ENCODE measurements at regions not wholly inside any gene's neighbourhood (a gene's known extent, or its start where the extent isn't known, plus 50 kb on each side); places are given as distances from the start of the nearest gene placed in this dataset.
A peak's percentile ranks its signal among the peaks of the same experiment; 100 is the strongest.
"Not testable (repeated sequence)": the region's sequence is repeated elsewhere in the genome, so short reads cannot be mapped to it uniquely, and the experiment has no call there.

DNA sequence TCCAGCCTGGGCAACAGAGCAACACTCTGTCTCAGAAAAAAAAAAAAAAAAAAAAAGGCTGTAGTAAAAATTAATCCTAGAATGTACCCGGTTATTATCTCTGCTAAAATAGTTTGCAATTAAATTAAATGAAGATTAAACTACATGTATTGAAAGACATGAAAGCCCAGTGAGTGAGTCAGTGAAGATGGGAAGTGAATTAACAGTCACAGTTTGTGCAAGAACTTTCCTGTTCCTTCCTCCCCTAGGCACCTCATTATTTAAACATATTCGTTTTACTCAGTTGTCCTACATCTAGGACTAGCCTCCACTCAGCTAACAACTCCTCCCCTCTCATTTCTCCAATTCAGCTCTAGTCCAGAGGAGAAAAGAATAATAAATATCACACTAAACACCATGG, 88.2 kb downstream of the CDRT15L2 start:
- CTCF ChIA-PET (ENCODE audit: unreplicated experiment), result not testable (repeated sequence)

DNA sequence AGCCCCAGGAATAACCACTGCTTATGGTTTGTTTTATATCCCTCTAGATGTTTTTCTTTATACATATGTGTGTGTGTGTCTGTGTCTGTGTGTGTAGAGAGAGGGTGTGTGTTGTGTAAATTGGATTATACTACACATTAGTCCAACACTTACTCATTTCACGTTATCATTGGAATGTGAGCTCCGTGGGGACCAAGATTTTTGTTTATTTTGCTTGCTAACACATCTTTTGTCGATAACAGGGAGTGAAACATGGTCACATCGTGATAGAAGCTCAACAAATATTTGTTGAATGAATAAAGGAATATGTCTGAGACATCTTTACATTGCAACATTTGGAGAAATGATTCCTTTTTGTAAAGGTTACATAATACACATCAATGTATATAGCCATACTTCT, 88.8 kb downstream of the CDRT15L2 start:
- H3K36me3 ChIP-seq (ENCODE audit: insufficient read depth, low read length); H3K9me2 ChIP-seq (ENCODE audit: insufficient read depth, low read length); H3K27ac ChIP-seq (ENCODE audit: low read depth, low read length, poor library complexity, severe bottlenecking); intact Hi-C loops (cut with micrococcal nuclease; ENCODE audit: unreplicated experiment); H2AFZ ChIP-seq (ENCODE audit: low read length); H3K4me3 ChIP-seq (ENCODE audit: low read depth, low read length, poor library complexity, severe bottlenecking); H3K9me3 ChIP-seq (ENCODE audit: low read length); CTCF ChIA-PET (ENCODE audit: unreplicated experiment); H3K4me1 ChIP-seq (ENCODE audit: insufficient read depth, low read length, poor library complexity, severe bottlenecking); H4K20me1 ChIP-seq (ENCODE audit: insufficient read depth, low read length); DNase-seq (ENCODE audit: low spot score); BruUV-seq (replicated peaks); H3K4me2 ChIP-seq (ENCODE audit: low read length); H3K79me2 ChIP-seq (ENCODE audit: insufficient read depth, low read depth, low read length): not testable (repeated sequence)
- POLR2A ChIA-PET, result interaction anchor here (0.7 kb wide), 1 partner anchor 417 kb away, joined by 3 read pairs; no protein-coding TSS in a partner anchor

More for the DNA sequence above, 88.2 kb downstream of the CDRT15L2 start:
- H3K4me2 ChIP-seq (ENCODE audit: low read length); H2AFZ ChIP-seq (ENCODE audit: low read length); H3K9me3 ChIP-seq (ENCODE audit: low read length); H3K9me2 ChIP-seq (ENCODE audit: insufficient read depth, low read length); H3K27ac ChIP-seq (ENCODE audit: low read depth, low read length, poor library complexity, severe bottlenecking); intact Hi-C loops (cut with micrococcal nuclease; ENCODE audit: unreplicated experiment); DNase-seq (ENCODE audit: low spot score); H3K36me3 ChIP-seq (ENCODE audit: insufficient read depth, low read length); BruUV-seq (replicated peaks); H4K20me1 ChIP-seq (ENCODE audit: insufficient read depth, low read length); H3K79me2 ChIP-seq (ENCODE audit: insufficient read depth, low read depth, low read length); H3K4me1 ChIP-seq (ENCODE audit: insufficient read depth, low read length, poor library complexity, severe bottlenecking); H3K4me3 ChIP-seq (ENCODE audit: low read depth, low read length, poor library complexity, severe bottlenecking): not testable (repeated sequence)
- POLR2A ChIA-PET, result interaction anchor here (0.7 kb wide), 1 partner anchor 417 kb away, joined by 3 read pairs; no protein-coding TSS in a partner anchor

DNA sequence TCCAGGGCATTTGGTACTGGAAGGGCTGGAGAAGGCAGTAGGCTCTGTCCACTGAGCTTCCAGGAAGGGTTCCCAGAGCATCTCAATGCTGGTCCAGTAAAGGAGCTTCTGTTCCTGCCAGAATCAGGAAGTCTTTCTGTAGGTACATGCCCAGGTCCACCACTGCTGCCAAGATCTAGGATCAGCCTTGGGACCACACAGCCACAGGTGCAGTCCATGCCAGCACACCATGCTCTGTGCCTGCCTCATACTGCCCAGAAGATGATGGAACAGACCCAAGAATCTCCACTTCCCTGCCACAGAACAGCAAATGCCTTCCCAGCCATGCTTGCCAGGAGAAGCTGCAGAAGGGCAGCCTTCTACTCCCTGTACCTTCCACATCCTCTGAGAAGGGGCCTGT, 89.3 kb downstream of the CDRT15L2 start:
- CTCF ChIA-PET (ENCODE audit: unreplicated experiment); POLR2A ChIA-PET: not testable (repeated sequence)

DNA sequence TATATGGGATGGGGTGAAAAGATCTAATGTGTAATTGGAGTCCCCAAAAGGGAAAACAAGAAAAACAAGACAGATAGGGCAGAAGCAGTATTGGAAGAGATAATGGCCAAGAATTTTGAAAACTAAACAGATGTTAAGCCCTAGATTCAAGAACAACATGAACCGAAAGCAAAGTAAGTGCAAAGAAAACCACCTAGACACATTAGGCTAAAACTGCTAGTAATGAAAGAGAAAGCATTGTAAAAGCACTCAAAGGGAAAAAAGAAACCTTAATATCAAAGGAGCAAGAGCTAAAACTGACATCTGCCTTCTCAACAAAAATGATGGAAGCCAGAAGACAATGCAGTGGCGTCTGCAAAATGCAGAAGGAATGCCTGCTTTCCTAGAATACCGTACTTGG, 91.0 kb downstream of the CDRT15L2 start:
- POLR2A ChIA-PET; H3K4me1 ChIP-seq (ENCODE audit: insufficient read depth, low read length, poor library complexity, severe bottlenecking); H3K36me3 ChIP-seq (ENCODE audit: insufficient read depth, low read length); H3K9me2 ChIP-seq (ENCODE audit: insufficient read depth, low read length); H3K79me2 ChIP-seq (ENCODE audit: insufficient read depth, low read depth, low read length); BruUV-seq (replicated peaks); H3K4me3 ChIP-seq (ENCODE audit: low read depth, low read length, poor library complexity, severe bottlenecking); H3K9me3 ChIP-seq (ENCODE audit: low read length); H4K20me1 ChIP-seq (ENCODE audit: insufficient read depth, low read length); CTCF ChIA-PET (ENCODE audit: unreplicated experiment); DNase-seq (ENCODE audit: low spot score); intact Hi-C loops (cut with micrococcal nuclease; ENCODE audit: unreplicated experiment); H3K27ac ChIP-seq (ENCODE audit: low read depth, low read length, poor library complexity, severe bottlenecking); H2AFZ ChIP-seq (ENCODE audit: low read length); H3K4me2 ChIP-seq (ENCODE audit: low read length): not testable (repeated sequence)

More for the DNA sequence above, 89.3 kb downstream of the CDRT15L2 start:
- H2AFZ ChIP-seq (ENCODE audit: low read length); H3K9me3 ChIP-seq (ENCODE audit: low read length); DNase-seq (ENCODE audit: low spot score); H3K4me1 ChIP-seq (ENCODE audit: insufficient read depth, low read length, poor library complexity, severe bottlenecking); H3K9me2 ChIP-seq (ENCODE audit: insufficient read depth, low read length); H3K36me3 ChIP-seq (ENCODE audit: insufficient read depth, low read length); BruUV-seq (replicated peaks); H3K4me2 ChIP-seq (ENCODE audit: low read length); H3K79me2 ChIP-seq (ENCODE audit: insufficient read depth, low read depth, low read length); H3K4me3 ChIP-seq (ENCODE audit: low read depth, low read length, poor library complexity, severe bottlenecking); intact Hi-C loops (cut with micrococcal nuclease; ENCODE audit: unreplicated experiment); H4K20me1 ChIP-seq (ENCODE audit: insufficient read depth, low read length); H3K27ac ChIP-seq (ENCODE audit: low read depth, low read length, poor library complexity, severe bottlenecking): not testable (repeated sequence)

DNA sequence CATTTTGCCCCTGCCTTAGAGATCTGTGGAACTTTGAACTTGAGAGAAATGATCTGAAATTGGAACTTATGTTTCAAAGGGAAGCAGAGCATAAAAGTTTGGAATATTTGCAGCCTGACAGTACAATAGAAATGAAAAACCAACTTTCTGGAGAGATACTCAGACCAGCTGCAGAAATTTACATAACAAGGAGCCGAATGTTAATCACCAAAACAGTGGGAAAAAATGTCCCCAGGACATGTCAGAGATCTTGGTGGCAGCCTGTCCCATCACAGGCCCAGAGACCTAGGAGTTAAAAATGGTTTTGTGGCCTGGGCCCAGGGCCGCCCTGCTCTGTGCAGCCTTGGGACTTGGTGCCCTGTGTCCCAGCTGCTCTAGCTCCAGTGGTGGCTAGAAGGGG, 94.8 kb downstream of the CDRT15L2 start:
- BruUV-seq (replicated peaks); H4K20me1 ChIP-seq (ENCODE audit: insufficient read depth, low read length); H3K36me3 ChIP-seq (ENCODE audit: insufficient read depth, low read length); H3K9me3 ChIP-seq (ENCODE audit: low read length); H2AFZ ChIP-seq (ENCODE audit: low read length); intact Hi-C loops (cut with micrococcal nuclease; ENCODE audit: unreplicated experiment); H3K27ac ChIP-seq (ENCODE audit: low read depth, low read length, poor library complexity, severe bottlenecking); H3K4me2 ChIP-seq (ENCODE audit: low read length); POLR2A ChIA-PET; H3K79me2 ChIP-seq (ENCODE audit: insufficient read depth, low read depth, low read length); H3K4me3 ChIP-seq (ENCODE audit: low read depth, low read length, poor library complexity, severe bottlenecking); H3K9me2 ChIP-seq (ENCODE audit: insufficient read depth, low read length); CTCF ChIA-PET (ENCODE audit: unreplicated experiment); DNase-seq (ENCODE audit: low spot score): not testable (repeated sequence)
- peaks cover 45% of the 10 kb centered on the region for H3K4me1 ChIP-seq (ENCODE audit: insufficient read depth, low read length, poor library complexity, severe bottlenecking)

DNA sequence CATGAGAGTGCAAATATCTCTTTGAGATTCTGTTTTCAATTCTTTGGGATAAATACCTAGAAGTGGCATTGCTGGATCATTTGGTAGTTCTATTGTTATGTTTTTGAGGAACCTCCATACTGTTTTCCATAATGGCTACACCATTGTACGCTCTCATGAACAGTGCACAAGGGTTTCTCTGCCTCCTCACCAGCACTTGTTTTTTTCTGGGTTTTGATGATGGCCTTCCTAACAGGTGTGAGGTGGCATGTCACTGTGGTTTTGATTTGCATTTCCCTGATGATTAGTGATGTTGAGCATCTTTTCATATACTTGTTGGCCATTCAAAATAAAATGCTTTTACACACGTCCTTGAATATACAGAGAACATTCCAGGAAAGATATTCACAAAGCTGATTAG, 96.2 kb downstream of the CDRT15L2 start:
- H3K4me3 ChIP-seq (ENCODE audit: low read depth, low read length, poor library complexity, severe bottlenecking); H3K79me2 ChIP-seq (ENCODE audit: insufficient read depth, low read depth, low read length); BruUV-seq (replicated peaks); H3K9me2 ChIP-seq (ENCODE audit: insufficient read depth, low read length); H2AFZ ChIP-seq (ENCODE audit: low read length); CTCF ChIA-PET (ENCODE audit: unreplicated experiment); H4K20me1 ChIP-seq (ENCODE audit: insufficient read depth, low read length); POLR2A ChIA-PET; intact Hi-C loops (cut with micrococcal nuclease; ENCODE audit: unreplicated experiment); H3K36me3 ChIP-seq (ENCODE audit: insufficient read depth, low read length); DNase-seq (ENCODE audit: low spot score); H3K9me3 ChIP-seq (ENCODE audit: low read length): not testable (repeated sequence)
- H3K4me2 ChIP-seq (ENCODE audit: low read length), result peak overlapping the region; percentile 45
- peaks cover 50% of the 10 kb centered on the region for H3K4me1 ChIP-seq (ENCODE audit: insufficient read depth, low read length, poor library complexity, severe bottlenecking)
- H3K27ac ChIP-seq (ENCODE audit: low read depth, low read length, poor library complexity, severe bottlenecking), result peak overlapping the region; percentile 90

DNA sequence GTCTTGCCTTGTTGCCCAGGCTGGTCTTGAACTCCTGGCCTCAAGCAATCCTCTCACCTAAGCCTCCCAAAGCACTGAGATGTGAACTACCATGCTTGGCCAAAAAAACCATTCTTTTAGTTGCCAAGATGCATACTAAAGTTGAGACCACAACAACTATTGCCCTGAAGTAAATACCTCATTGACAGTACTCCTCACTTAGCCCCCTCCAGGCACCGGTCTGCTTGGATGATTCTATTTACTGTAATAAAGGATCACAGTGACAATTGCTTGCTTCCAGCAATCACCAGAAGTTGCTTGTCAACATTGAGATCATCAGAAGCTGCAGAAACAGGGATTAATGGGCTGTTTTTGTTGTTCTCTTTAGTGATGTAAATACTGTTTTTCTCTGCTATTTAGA, 97.1 kb downstream of the CDRT15L2 start:
- H3K9me2 ChIP-seq (ENCODE audit: insufficient read depth, low read length); H3K4me3 ChIP-seq (ENCODE audit: low read depth, low read length, poor library complexity, severe bottlenecking); BruUV-seq (replicated peaks); H4K20me1 ChIP-seq (ENCODE audit: insufficient read depth, low read length); intact Hi-C loops (cut with micrococcal nuclease; ENCODE audit: unreplicated experiment); POLR2A ChIA-PET; H3K36me3 ChIP-seq (ENCODE audit: insufficient read depth, low read length); CTCF ChIA-PET (ENCODE audit: unreplicated experiment); H3K79me2 ChIP-seq (ENCODE audit: insufficient read depth, low read depth, low read length); H3K9me3 ChIP-seq (ENCODE audit: low read length): not testable (repeated sequence)
- peak overlapping the region; percentile 90 for H3K27ac ChIP-seq (ENCODE audit: low read depth, low read length, poor library complexity, severe bottlenecking)
- H3K4me2 ChIP-seq (ENCODE audit: low read length), result peak overlapping the region; percentile 45; the same call in 1 of the 2 replicates
- H3K4me1 ChIP-seq (ENCODE audit: insufficient read depth, low read length, poor library complexity, severe bottlenecking), result peaks cover 50% of the 10 kb centered on the region
- H2AFZ ChIP-seq (ENCODE audit: low read length), result peak overlapping the region; percentile 69; the same call in 1 of the 2 replicates
- peak; percentile 15 for DNase-seq (ENCODE audit: low spot score)

All from OCI-LY7 (cell line).